Small intestine (tissue), 7 donors: ENCODE measurements at regions not wholly inside any gene's neighbourhood (a gene's known extent, or its start where the extent isn't known, plus 50 kb on each side); places are given as distances from the start of the nearest gene placed in this dataset.

Source experiments
- DNase-seq, 2 donors: peaks; one replicate each; pipeline versions ENCODE4 v3.0.0 to v3.0.0-alpha.2; 2013
- FAIRE-seq: peaks from 2 replicates; lab custom pipeline; 2012; peaks lifted over from hg19 to GRCh38; lab: Jason Lieb, UNC
- H3K27ac ChIP-seq, 3 donors: one replicate each; pipeline ENCODE4 v1.5.1; 2013; ENCODE audit warnings: low read length in 2 of 3, mild to moderate bottlenecking in 2 of 3, control low read depth in 1 of 3, inconsistent platforms in 1 of 3, low read depth in 1 of 3, moderate library complexity in 1 of 3
- H3K27me3 ChIP-seq, 3 donors: one replicate each; pipeline ENCODE4 v1.6.1; 2013; ENCODE audit warnings: low read length in 3 of 3, inconsistent platforms in 1 of 3; ENCODE audit not compliant: control insufficient read depth in 3 of 3, insufficient read depth in 3 of 3
- H3K36me3 ChIP-seq, 3 donors: one replicate each; pipeline ENCODE4 v1.6.1; 2013; ENCODE audit warnings: low read length in 3 of 3, inconsistent platforms in 1 of 3, low read depth in 1 of 3, mild to moderate bottlenecking in 1 of 3, moderate library complexity in 1 of 3; ENCODE audit not compliant: control insufficient read depth in 3 of 3, insufficient read depth in 2 of 3
- H3K4me1 ChIP-seq, 3 donors: one replicate each; pipeline ENCODE4 v1.6.1; 2013; ENCODE audit warnings: low read length in 2 of 3, inconsistent platforms in 1 of 3, low read depth in 1 of 3, mild to moderate bottlenecking in 1 of 3, moderate library complexity in 1 of 3; ENCODE audit not compliant: control insufficient read depth in 3 of 3, insufficient read depth in 2 of 3
- H3K4me3 ChIP-seq, 3 donors: one replicate each; pipeline ENCODE4 v1.5.1; 2013; ENCODE audit warnings: low read length in 3 of 3, control low read depth in 1 of 3, inconsistent platforms in 1 of 3, low read depth in 1 of 3, mild to moderate bottlenecking in 1 of 3, moderate library complexity in 1 of 3
- H3K9me3 ChIP-seq, 2 donors: one replicate each; pipeline ENCODE4 v1.6.1; 2013; ENCODE audit warnings: low read depth in 1 of 2, low read length in 1 of 2; ENCODE audit not compliant: control insufficient read depth in 2 of 2, insufficient read depth in 1 of 2
- WGBS, 3 donors: extraction: QIAGEN DNeasy Blood & Tissue Kit; methylation state at CpG; one replicate each; pipeline ENCODE4 v1.1.7; 2013; 5-methylcytosine and 5-hydroxymethylcytosine counted together
- donor health status: healthy with polysubstance abuse.
- donor health status: control.
- donor health status: control.
- donor health status: Bipolar disorder and iron deficiency.
- donor health status: healthy.

- no peaks in the 10 kb centered on the region for H3K27me3 ChIP-seq
- DNase-seq (no peak), FAIRE-seq (no peak)
- no peaks in the 10 kb centered on the region for H3K9me3 ChIP-seq
- H3K36me3 ChIP-seq: no peaks in the 10 kb centered on the region
- no peaks in the 10 kb centered on the region for H3K4me1 ChIP-seq
- WGBS, 3 donors: 63 to 81% (median 67%) methylated on average over 5 of the region's 5 CpGs
- no peak overlapping the region for H3K27ac ChIP-seq
- no peak overlapping the region for H3K4me3 ChIP-seq
Measured at GRCh38 chr9:88773126-88773525, 218.1 kb upstream of the S1PR3 start.

- Histone ChIP-seq H3K4me1 (no peaks in the 10 kb centered on the region), H3K27ac (no peak overlapping the region), H3K9me3 (no peaks in the 10 kb centered on the region), H3K36me3 (no peaks in the 10 kb centered on the region), H3K27me3 (no peaks in the 10 kb centered on the region), H3K4me3 (no peak overlapping the region)
- 54 to 66% (median 58%) methylated on average over 4 of the region's 4 CpGs for WGBS, 3 donors
- FAIRE-seq (no peak), DNase-seq (no peak)
Measured at GRCh38 chr9:88773627-88774244, 217.5 kb upstream of the S1PR3 start.

GRCh38 chr9:88775037-88775471, 216.2 kb upstream of the S1PR3 start:
- 23 to 54% (median 27%) methylated on average over 1 of the region's 1 CpG for WGBS, 3 donors
- Histone ChIP-seq H3K4me3 (no peak overlapping the region), H3K4me1 (no peaks in the 10 kb centered on the region), H3K36me3 (no peaks in the 10 kb centered on the region), H3K27ac (peak overlapping the region in 1 of 3 donors; percentile 22), H3K27me3 (no peaks in the 10 kb centered on the region), H3K9me3 (no peaks in the 10 kb centered on the region)
- FAIRE-seq: no peak
- DNase-seq: no peak

- FAIRE-seq (no peak), DNase-seq (no peak)
- Histone ChIP-seq H3K27me3 (no peaks in the 10 kb centered on the region), H3K9me3 (no peaks in the 10 kb centered on the region), H3K4me1 (no peaks in the 10 kb centered on the region), H3K27ac (peak overlapping the region in 1 of 3 donors; percentile 22), H3K4me3 (no peak overlapping the region), H3K36me3 (no peaks in the 10 kb centered on the region)
- WGBS, 3 donors: 82 to 91% (median 85%) methylated on average over 6 of the region's 6 CpGs
Measured at GRCh38 chr9:88775559-88775958, 215.7 kb upstream of the S1PR3 start.

- Histone ChIP-seq H3K4me1 (no peaks in the 10 kb centered on the region), H3K36me3 (no peaks in the 10 kb centered on the region), H3K27ac (no peak overlapping the region), H3K9me3 (no peaks in the 10 kb centered on the region), H3K27me3 (no peaks in the 10 kb centered on the region), H3K4me3 (no peak overlapping the region)
- no peak for FAIRE-seq
- WGBS, 3 donors: 84 to 89% (median 87%) methylated on average over 3 of the region's 3 CpGs
- DNase-seq: no peak
Measured at GRCh38 chr9:88775966-88776365, 215.3 kb upstream of the S1PR3 start.

- H3K36me3 ChIP-seq: no peaks in the 10 kb centered on the region
- H3K9me3 ChIP-seq: no peaks in the 10 kb centered on the region
- FAIRE-seq (no peak), DNase-seq (no peak)
- H3K27me3 ChIP-seq: no peaks in the 10 kb centered on the region
- no peaks in the 10 kb centered on the region for H3K4me1 ChIP-seq
- H3K4me3 ChIP-seq: no peak overlapping the region
- H3K27ac ChIP-seq: no peak overlapping the region
- WGBS, 3 donors: 72 to 87% (median 84%) methylated on average over 7 of the region's 7 CpGs
Measured at GRCh38 chr9:88776717-88777497, 214.4 kb upstream of the S1PR3 start.

GRCh38 chr9:88777498-88778312, 213.6 kb upstream of the S1PR3 start:
- Histone ChIP-seq H3K36me3 (no peaks in the 10 kb centered on the region), H3K27ac (no peak overlapping the region), H3K4me1 (no peaks in the 10 kb centered on the region), H3K27me3 (no peaks in the 10 kb centered on the region), H3K4me3 (no peak overlapping the region), H3K9me3 (no peaks in the 10 kb centered on the region)
- WGBS, 3 donors: 62 to 82% (median 72%) methylated on average over 12 of the region's 12 CpGs
- DNase-seq (peak in 1 of 2 donors; percentile 11), FAIRE-seq (no peak)

- no peaks in the 10 kb centered on the region for H3K4me1 ChIP-seq
- H3K36me3 ChIP-seq: no peaks in the 10 kb centered on the region
- no peak overlapping the region for H3K27ac ChIP-seq
- 55 to 68% (median 67%) methylated on average over 7 of the region's 7 CpGs for WGBS, 3 donors
- no peaks in the 10 kb centered on the region for H3K9me3 ChIP-seq
- FAIRE-seq: no peak
- H3K27me3 ChIP-seq: no peaks in the 10 kb centered on the region
- H3K4me3 ChIP-seq: no peak overlapping the region
- peak; percentile 5 to 22 for DNase-seq
Measured at GRCh38 chr9:88781628-88782391, 209.5 kb upstream of the S1PR3 start.
